ENCODE measurements at regions not wholly inside any gene's neighbourhood (a gene's known extent, or its start where the extent isn't known, plus 50 kb on each side); places are given as distances from the start of the nearest gene placed in this dataset.

DNA sequence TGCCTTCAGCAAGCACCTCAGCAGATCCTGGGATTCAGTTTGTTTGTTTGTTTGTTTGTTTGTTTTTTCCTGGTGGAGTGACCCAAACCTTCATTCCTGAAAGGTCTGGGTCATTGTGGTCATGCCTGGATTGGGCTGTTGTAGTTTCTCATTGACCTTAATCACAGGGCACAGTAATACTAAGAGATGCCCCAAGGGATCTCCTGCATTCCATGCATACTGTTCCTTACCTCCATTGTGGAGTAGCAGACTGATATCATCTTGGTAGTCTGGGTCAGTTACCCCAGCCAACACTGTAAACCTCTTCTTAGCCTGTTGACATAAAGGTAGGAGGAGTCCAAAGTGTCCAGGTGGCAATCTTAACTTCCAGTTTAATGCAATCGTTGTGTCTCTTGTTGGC lies 1466.7 kb upstream of the CDH9 start:
- TF ChIP-seq, protein P1, sequence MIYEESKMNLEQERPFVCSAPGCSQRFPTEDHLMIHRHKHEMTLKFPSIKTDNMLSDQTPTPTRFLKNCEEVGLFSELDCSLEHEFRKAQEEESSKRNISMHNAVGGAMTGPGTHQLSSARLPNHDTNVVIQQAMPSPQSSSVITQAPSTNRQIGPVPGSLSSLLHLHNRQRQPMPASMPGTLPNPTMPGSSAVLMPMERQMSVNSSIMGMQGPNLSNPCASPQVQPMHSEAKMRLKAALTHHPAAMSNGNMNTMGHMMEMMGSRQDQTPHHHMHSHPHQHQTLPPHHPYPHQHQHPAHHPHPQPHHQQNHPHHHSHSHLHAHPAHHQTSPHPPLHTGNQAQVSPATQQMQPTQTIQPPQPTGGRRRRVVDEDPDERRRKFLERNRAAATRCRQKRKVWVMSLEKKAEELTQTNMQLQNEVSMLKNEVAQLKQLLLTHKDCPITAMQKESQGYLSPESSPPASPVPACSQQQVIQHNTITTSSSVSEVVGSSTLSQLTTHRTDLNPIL (CRISPR knock-in tag; IDR thresholded peaks at IDR 0.05; ENCODE audit: low read depth): no peak
- no peak for TF ChIP-seq CSRNP3 (CRISPR knock-in tag; IDR thresholded peaks at IDR 0.05)
- TF ChIP-seq ZFP3 (CRISPR knock-in tag; IDR thresholded peaks at IDR 0.05): no peak
- no peak for TF ChIP-seq ESRRG (CRISPR knock-in tag; IDR thresholded peaks at IDR 0.05)
- no peak for TF ChIP-seq PATZ1 (CRISPR knock-in tag; IDR thresholded peaks at IDR 0.05; ENCODE audit: borderline replicate concordance)
- no peak for TF ChIP-seq TOX (CRISPR knock-in tag; IDR thresholded peaks at IDR 0.05; ENCODE audit: borderline replicate concordance)
- TF ChIP-seq ZNF8 (CRISPR knock-in tag; IDR thresholded peaks at IDR 0.05): no peak
- TF ChIP-seq BACH2 (CRISPR knock-in tag; IDR thresholded peaks at IDR 0.05; ENCODE audit: borderline replicate concordance): no peak

Measured in SK-N-SH treated with all-trans-retinoic acid at 6 μM for 48 hours (cell line).